Heart left ventricle (tissue), 16 donors: ENCODE measurements at regions not wholly inside any gene's neighbourhood (a gene's known extent, or its start where the extent isn't known, plus 50 kb on each side); places are given as distances from the start of the nearest gene placed in this dataset.

ENCODE experiments used
- ATAC-seq, 4 donors: fragments of 200-7000 bp; cut with Tn5 transposase; one replicate each; pipeline ENCODE4 v1.9.1; 2020 to 2022; ENCODE audit warnings: moderate library complexity in 4 of 4, mild to moderate bottlenecking in 3 of 4, moderate number of reproducible peaks in 1 of 4
- DNase-seq, 5 donors: peaks; one replicate each; pipeline ENCODE4 v3.0.0-alpha.2; 2020
- H3K27ac ChIP-seq, 12 donors: fragments of 200-600 bp; sonication (generic) in 4 of 12; one replicate each; pipeline versions ENCODE4 v1.5.0 to v1.8.0; 2016 to 2022; ENCODE audit warnings: mild to moderate bottlenecking in 2 of 12
- H3K27me3 ChIP-seq, 9 donors: fragments of 200-600 bp; sonication (generic) in 2 of 9; one replicate each; pipeline versions ENCODE4 v1.5.1 to v1.8.0; 2016 to 2022; ENCODE audit warnings: mild to moderate bottlenecking in 3 of 9
- H3K36me3 ChIP-seq, 9 donors: fragments of 200-600 bp; sonication (generic) in 2 of 9; one replicate each; pipeline versions ENCODE4 v1.5.0 to v1.8.0; 2018 to 2022; ENCODE audit warnings: mild to moderate bottlenecking in 2 of 9
- H3K4me1 ChIP-seq, 12 donors: fragments of 200-600 bp; sonication (generic) in 4 of 12; one replicate each; pipeline versions ENCODE4 v1.5.0 to v1.8.0; 2016 to 2022; ENCODE audit warnings: mild to moderate bottlenecking in 3 of 12
- H3K4me3 ChIP-seq, 12 donors: fragments of 200-600 bp; sonication (generic) in 4 of 12; one replicate each; pipeline versions ENCODE4 v1.5.0 to v1.8.0; 2017 to 2022; ENCODE audit warnings: mild to moderate bottlenecking in 9 of 12, moderate library complexity in 4 of 12
- H3K9me3 ChIP-seq, 12 donors: fragments of 200-600 bp; sonication (generic) in 4 of 12; one replicate each; pipeline versions ENCODE4 v1.5.0 to v1.8.0; 2016 to 2022; ENCODE audit warnings: mild to moderate bottlenecking in 1 of 12
- CTCF ChIP-seq, 12 donors: fragments of 200-600 bp; sonication (generic) in 4 of 12; IDR thresholded peaks; one replicate each; pipeline versions ENCODE4 v1.5.0 to v1.8.0; 2018 to 2022; ENCODE audit warnings: antibody characterized with exemption in 12 of 12, mild to moderate bottlenecking in 5 of 12
- POLR2A ChIP-seq, 2 donors: fragments of 450-650 bp; IDR thresholded peaks; one replicate each; pipeline ENCODE4 v1.6.1; 2017; ENCODE audit warnings: antibody characterized with exemption in 2 of 2, mild to moderate bottlenecking in 2 of 2, moderate library complexity in 2 of 2
- WGBS, 4 donors: extraction: QIAGEN DNeasy Blood & Tissue Kit in 2 of 4; methylation state at CpG; one replicate each; pipeline versions ENCODE4 v1.1.5 to v1.1.7; 2013 to 2018; 5-methylcytosine and 5-hydroxymethylcytosine counted together
- intact Hi-C, 10 donors: fragments of 100-400 bp; cut with DNase I; formaldehyde crosslinking; loops; one replicate each; pipeline versions ENCODE4 v1.11.1 to v1.14.2; 2022
- donor health status: ischemic (EF 13 %, LVEDD 7.1; RV severe dilation, severe dysfunction).
- donor health status: healthy with polysubstance abuse.
- donor health status: DM: no; HTN: yes; CAD: no.
- donor health status: DM: no; HTN: no; CAD: no.
- donor health status: ischemic (EF 25% LVEDD 6.9; RV normal size, moderate dysfunction).
- donor health status: ischemic (EF 25% LVEDD 5.7; RV mildly dilated, moderate dysfunction).
- donor health status: healthy.
- donor health status: DM: yes; HTN: yes; CAD: no.
- donor health status: ischemic (EF 35%, LVEDD 5.7; RV mildly dilated, moderate dysfunction).
- donor health status: nonischemic (EF 11% LVEDD 7.7; RV severe dilation, severe dysfunction).
- donor health status: DM: yes; HTN: yes; CAD: no.
- donor health status: PGD.
- donor health status: ischemic (EF 29% LVEDD 5.4; RV normal size, mild dysfunction).
- donor health status: nonischemic (EF 23%, LVEDD 6.1; RV moderate dilation, normal function).

DNA sequence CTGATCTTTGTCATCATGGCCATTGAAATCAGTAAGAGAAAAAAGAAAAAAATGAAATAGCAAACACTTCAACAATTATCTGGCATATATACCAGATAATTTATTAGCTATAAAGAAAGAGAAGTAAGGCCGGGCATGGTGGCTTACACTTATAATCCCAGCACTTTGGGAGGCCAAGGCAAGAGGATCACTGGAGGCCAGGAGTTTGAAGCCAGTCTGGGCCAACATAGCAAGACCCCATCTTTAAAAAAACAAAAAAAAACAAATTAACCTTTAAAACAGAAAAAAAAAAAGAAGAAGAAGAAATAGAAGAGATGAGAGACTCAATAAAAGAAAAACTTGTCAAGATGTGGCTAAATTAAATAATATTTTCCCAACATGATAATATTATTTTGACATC is 61.6 kb upstream of the TGIF1 start:
- intact Hi-C loops: no loop called here
- no peak overlapping the region for H3K4me3 ChIP-seq
- H3K4me1 ChIP-seq: no peaks in the 10 kb centered on the region
- H3K36me3 ChIP-seq: no peaks in the 10 kb centered on the region
- H3K27ac ChIP-seq: no peak overlapping the region
- WGBS, 4 donors: 97 to 100% (median 99%) methylated on average over 1 of the region's 1 CpG
- no peak for DNase-seq
- ATAC-seq: no peak
- TF ChIP-seq POLR2A (IDR thresholded peaks at IDR 0.05): no peak
- TF ChIP-seq CTCF (IDR thresholded peaks at IDR 0.05): no peak
- no peaks in the 10 kb centered on the region for H3K27me3 ChIP-seq
- peaks cover 0 to 15% (median 9%) of the 10 kb centered on the region in 12 donors for H3K9me3 ChIP-seq

DNA sequence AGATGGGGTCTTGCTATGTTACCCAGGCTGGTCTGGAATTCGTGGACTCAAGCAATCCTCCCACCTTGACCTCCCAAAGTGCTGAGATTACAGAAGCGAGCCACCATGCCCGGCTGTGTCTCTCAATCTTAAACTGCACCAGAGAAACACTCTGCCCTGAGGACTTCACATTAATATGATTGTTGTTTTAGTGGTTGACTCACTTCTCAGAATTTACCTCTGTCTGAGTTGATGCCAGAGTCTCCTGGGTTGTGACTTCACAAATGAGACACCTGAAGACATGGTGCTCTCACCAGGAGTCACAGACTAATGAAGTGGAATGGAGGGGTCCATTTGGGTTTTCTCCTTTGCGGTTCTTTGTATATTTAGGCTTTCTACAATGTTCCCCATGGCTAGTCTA is 61.0 kb upstream of the TGIF1 start:
- Histone ChIP-seq H3K36me3 (no peaks in the 10 kb centered on the region), H3K4me3 (no peak overlapping the region), H3K27ac (no peak overlapping the region), H3K27me3 (no peaks in the 10 kb centered on the region), H3K4me1 (no peaks in the 10 kb centered on the region), H3K9me3 (peaks cover 0 to 15% (median 9%) of the 10 kb centered on the region in 12 donors)
- ATAC-seq: no peak
- DNase-seq: no peak
- TF ChIP-seq CTCF (IDR thresholded peaks at IDR 0.05) (no peak), POLR2A (IDR thresholded peaks at IDR 0.05) (no peak)
- intact Hi-C loops: no loop called here
- WGBS, 4 donors: 58 to 70% (median 63%) methylated on average over 4 of the region's 4 CpGs

DNA sequence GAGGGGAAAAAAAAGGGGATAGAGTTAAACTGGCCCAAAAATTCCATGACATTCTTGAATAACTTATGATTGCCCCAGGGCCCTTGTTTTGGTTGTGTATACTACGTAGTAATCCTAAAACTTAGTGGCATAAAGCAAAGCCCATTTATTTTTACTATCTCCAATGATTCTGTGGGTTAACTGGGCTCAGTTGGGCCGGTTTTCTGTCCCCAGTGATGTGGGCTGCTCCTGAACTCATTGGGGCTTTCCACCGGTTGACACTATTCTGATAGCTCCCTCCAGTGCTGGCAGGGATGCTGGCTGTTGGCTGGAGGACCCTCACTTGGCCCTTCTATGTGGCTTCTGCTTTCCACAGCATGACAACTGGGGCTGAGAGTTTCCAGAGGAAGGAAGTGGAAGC is 60.0 kb upstream of the TGIF1 start:
- Histone ChIP-seq H3K9me3 (peaks cover 0 to 15% (median 9%) of the 10 kb centered on the region in 12 donors), H3K4me3 (no peak overlapping the region), H3K27ac (no peak overlapping the region), H3K4me1 (no peaks in the 10 kb centered on the region), H3K27me3 (no peaks in the 10 kb centered on the region), H3K36me3 (no peaks in the 10 kb centered on the region)
- ATAC-seq (no peak), DNase-seq (no peak)
- WGBS, 4 donors: 73 to 91% (median 87%) methylated on average over 3 of the region's 3 CpGs
- intact Hi-C loops: no loop called here
- TF ChIP-seq POLR2A (IDR thresholded peaks at IDR 0.05) (no peak), CTCF (IDR thresholded peaks at IDR 0.05) (no peak)

DNA sequence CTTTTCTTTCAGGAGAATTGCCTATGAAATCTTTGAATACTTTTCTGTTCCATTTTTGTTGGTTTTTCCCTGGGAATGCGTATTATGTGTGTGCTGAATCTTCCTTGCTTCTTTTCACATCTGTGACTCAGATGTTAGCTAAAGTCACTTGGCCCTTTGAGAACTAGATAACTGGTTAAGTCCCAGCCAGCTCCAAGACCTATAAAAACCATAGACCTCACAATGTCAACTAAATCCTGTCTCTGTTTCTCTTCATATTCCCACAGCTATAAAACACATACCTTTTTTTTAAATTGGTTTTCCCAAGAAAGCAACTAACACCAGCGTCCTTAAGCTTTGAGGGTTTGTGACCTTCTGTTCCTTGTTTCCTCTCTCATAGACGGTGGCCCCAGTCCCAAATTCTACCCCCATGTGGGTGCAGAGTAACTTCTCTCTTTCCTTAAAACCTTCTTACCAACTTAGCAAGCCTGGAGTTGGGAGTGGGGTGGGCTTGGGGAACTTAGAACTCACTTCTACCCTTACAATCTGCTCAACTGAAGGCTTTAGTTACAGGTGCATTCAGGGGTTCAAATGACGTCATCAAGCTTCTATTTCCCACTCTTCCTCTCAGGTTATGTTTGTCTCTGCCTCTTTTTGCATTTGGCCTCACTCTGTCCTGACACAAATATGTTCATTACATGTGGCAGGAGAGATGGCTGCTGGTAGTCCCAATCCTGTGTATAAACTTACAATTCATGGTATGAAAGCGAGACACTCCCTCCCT is 58.1 kb upstream of the TGIF1 start:
- intact Hi-C loops: no loop called here
- H3K9me3 ChIP-seq: peaks cover 0 to 15% (median 9%) of the 10 kb centered on the region in 12 donors
- H3K36me3 ChIP-seq: no peaks in the 10 kb centered on the region
- no peaks in the 10 kb centered on the region for H3K4me1 ChIP-seq
- TF ChIP-seq POLR2A (IDR thresholded peaks at IDR 0.05) (no peak), CTCF (IDR thresholded peaks at IDR 0.05) (no peak)
- DNase-seq: no peak
- WGBS, 4 donors: 83 to 88% (median 86%) methylated on average over 5 of the region's 5 CpGs
- ATAC-seq: no peak
- no peaks in the 10 kb centered on the region for H3K27me3 ChIP-seq
- no peak overlapping the region for H3K4me3 ChIP-seq
- no peak overlapping the region for H3K27ac ChIP-seq
